SJSA1 (cell line): ENCODE measurements at regions not wholly inside any gene's neighbourhood (a gene's known extent, or its start where the extent isn't known, plus 50 kb on each side); places are given as distances from the start of the nearest gene placed in this dataset.
"Not testable (repeated sequence)": the region's sequence is repeated elsewhere in the genome, so short reads cannot be mapped to it uniquely, and the experiment has no call there.

Source experiments
- DNase-seq, 2 experiments: peaks; one replicate each; pipeline ENCODE4 v3.0.0-alpha.2; 2015 to 2020; ENCODE audit warnings: low spot score in 2 of 2, low read depth in 1 of 2
- H3K27ac ChIP-seq: fragments of 250-450 bp; sonication (Bioruptor Pico); 2 replicates; pipeline ENCODE4 v1.5.1; 2020; ENCODE audit warnings: mild to moderate bottlenecking, moderate library complexity
- H3K27me3 ChIP-seq: fragments of 250-450 bp; sonication (Bioruptor Pico); replicated peaks from 2 replicates; pipeline ENCODE4 v1.5.1; 2020; ENCODE audit warnings: mild to moderate bottlenecking, moderate library complexity
- H3K36me3 ChIP-seq: fragments of 250-450 bp; sonication (Bioruptor Pico); 2 replicates; pipeline ENCODE4 v1.5.1; 2020; ENCODE audit warnings: mild to moderate bottlenecking
- H3K4me1 ChIP-seq: fragments of 250-450 bp; sonication (Bioruptor Pico); replicated peaks from 2 replicates; pipeline ENCODE4 v1.6.1; 2021; ENCODE audit warnings: mild to moderate bottlenecking
- H3K4me3 ChIP-seq: fragments of 250-450 bp; sonication (Bioruptor Pico); 2 replicates; pipeline ENCODE4 v1.5.1; 2020; ENCODE audit warnings: mild to moderate bottlenecking
- H3K9me3 ChIP-seq: fragments of 250-450 bp; sonication (Bioruptor Pico); replicated peaks from 2 replicates; pipeline ENCODE4 v1.5.1; 2020; ENCODE audit warnings: mild to moderate bottlenecking

- Histone ChIP-seq H3K27me3 (no peaks in the 10 kb centered on the region), H3K9me3 (no peaks in the 10 kb centered on the region), H3K4me3 (no peak overlapping the region), H3K36me3 (no peaks in the 10 kb centered on the region), H3K4me1 (no peaks in the 10 kb centered on the region), H3K27ac (no peak overlapping the region)
- DNase-seq, result no peak
Measured at GRCh38 chrX:112457788-112458187, 221.9 kb downstream of the LHFPL1 start.

DNA sequence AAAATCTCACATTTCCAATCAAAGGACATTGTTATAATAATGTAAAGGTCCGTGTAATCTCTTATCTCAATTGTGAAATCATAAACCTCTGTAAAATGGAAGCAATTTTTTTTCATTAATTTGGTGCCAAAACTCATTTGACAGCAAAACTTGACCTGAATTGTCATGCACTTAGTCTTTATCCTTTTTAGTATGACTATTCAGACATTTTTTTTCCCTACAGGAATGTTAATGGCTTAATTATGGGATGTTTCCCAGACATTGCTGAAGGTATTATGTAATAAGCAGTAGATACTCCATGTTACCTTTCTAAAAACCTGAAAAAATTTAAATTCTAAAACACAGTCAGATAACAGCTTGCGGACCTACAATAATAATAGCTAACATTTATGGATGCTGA is 228.9 kb downstream of the LHFPL1 start:
- Histone ChIP-seq H3K9me3 (no peaks in the 10 kb centered on the region), H3K4me1 (no peaks in the 10 kb centered on the region), H3K27ac (no peak overlapping the region), H3K27me3 (no peaks in the 10 kb centered on the region), H3K36me3 (no peaks in the 10 kb centered on the region), H3K4me3 (no peak overlapping the region)
- DNase-seq, result no peak

GRCh38 chrX:112440277-112440676 is 239.5 kb downstream of the LHFPL1 start:
- Histone ChIP-seq H3K36me3 (no peaks in the 10 kb centered on the region), H3K4me1 (no peaks in the 10 kb centered on the region)

GRCh38 chrX:112424166-112424565 is 255.6 kb downstream of the LHFPL1 start:
- DNase-seq, result no peak
- H3K27me3 ChIP-seq, result no peaks in the 10 kb centered on the region
- H3K36me3 ChIP-seq, result no peaks in the 10 kb centered on the region
- no peaks in the 10 kb centered on the region for H3K4me1 ChIP-seq
- H3K9me3 ChIP-seq, result no peaks in the 10 kb centered on the region
- H3K27ac ChIP-seq, result no peak overlapping the region
- H3K4me3 ChIP-seq, result no peak overlapping the region

More at GRCh38 chrX:112440277-112440676, 239.5 kb downstream of the LHFPL1 start:
- H3K27me3 ChIP-seq, result no peaks in the 10 kb centered on the region
- no peak overlapping the region for H3K27ac ChIP-seq
- no peak for DNase-seq
- no peak overlapping the region for H3K4me3 ChIP-seq
- no peaks in the 10 kb centered on the region for H3K9me3 ChIP-seq

GRCh38 chrX:112391313-112391712 is 288.4 kb downstream of the LHFPL1 start:
- Histone ChIP-seq H3K9me3 (no peaks in the 10 kb centered on the region), H3K36me3 (no peaks in the 10 kb centered on the region), H3K4me1 (no peaks in the 10 kb centered on the region), H3K4me3 (no peak overlapping the region), H3K27me3 (no peaks in the 10 kb centered on the region), H3K27ac (no peak overlapping the region)
- no peak for DNase-seq

DNA sequence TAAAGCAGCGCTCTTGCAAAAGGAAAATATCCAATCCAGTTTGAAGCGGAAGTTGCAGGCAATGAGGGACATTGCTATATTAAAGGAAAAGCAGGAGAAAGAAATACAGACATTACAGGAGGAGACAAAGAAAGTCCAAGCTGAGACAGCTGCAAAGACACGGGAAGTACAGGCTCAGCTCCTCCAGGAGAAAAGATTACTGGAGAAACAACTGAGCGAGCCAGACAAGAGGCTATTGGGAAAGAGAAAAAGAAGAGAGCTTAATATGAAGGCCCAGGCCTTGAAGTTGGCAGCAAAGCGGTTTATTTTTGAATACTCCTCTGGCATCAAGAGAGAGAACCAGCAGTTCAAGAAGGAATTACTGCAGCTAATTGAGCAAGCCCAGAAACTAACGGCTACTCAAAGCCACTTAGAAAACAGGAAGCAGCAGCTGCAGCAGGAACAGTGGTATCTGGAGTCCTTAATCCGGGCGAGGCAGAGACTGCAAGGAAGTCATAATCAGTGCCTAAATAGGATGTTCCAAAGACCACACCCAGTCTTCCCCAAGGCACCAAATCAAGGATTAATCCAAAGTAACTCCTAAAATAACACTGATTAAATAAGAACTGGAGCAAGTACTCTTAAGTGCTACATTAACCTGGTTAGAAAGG is 298.0 kb downstream of the LHFPL1 start:
- not testable (repeated sequence) for H3K4me3 ChIP-seq, H3K9me3 ChIP-seq, H3K27me3 ChIP-seq, H3K36me3 ChIP-seq, H3K27ac ChIP-seq, H3K4me1 ChIP-seq, DNase-seq

DNA sequence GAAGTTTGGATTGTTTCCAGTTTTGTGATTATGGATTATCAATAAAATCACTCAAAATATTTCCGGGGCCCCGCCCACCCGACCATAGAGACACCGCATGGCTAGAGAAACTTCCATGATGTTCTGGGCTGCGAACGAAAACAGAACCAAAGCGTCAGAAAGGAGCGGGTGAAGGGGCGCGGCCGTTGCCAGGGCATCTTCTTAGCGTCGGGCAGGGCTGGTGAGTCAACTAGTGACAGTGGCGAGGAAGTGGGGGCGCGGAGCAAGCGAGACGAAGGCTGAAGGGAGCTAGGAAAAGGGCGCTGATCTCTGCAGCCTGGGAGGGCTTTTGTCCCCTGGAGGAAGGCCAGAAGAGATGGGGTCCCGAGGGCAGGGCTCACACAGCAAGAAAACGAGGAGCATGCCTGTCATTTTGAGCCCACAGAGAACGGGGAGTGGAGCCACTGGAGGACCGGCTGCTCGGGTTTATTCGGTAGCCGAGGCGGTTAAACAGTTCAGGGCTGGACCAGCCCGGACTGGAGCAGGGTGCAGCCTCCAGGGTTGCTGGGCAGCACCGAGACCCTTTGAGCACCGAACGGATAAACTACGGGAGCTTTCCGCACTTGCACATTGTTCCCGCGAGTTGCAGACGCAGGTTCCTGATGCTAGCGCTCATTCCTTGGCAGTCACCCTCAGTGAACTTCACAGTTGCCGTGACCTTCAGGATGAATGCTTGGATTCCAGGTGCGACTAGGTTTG is 298.1 kb upstream of the TRPC5 start:
- H3K27me3 ChIP-seq, result no peaks in the 10 kb centered on the region
- H3K36me3 ChIP-seq, result no peaks in the 10 kb centered on the region
- no peak for DNase-seq
- no peaks in the 10 kb centered on the region for H3K4me1 ChIP-seq
- H3K4me3 ChIP-seq, result no peak overlapping the region
- no peak overlapping the region for H3K27ac ChIP-seq
- no peaks in the 10 kb centered on the region for H3K9me3 ChIP-seq

GRCh38 chrX:112377481-112377880 is 294.9 kb upstream of the TRPC5 start:
- Histone ChIP-seq H3K27me3 (no peaks in the 10 kb centered on the region), H3K4me1 (no peaks in the 10 kb centered on the region), H3K36me3 (no peaks in the 10 kb centered on the region), H3K4me3 (no peak overlapping the region), H3K9me3 (no peaks in the 10 kb centered on the region), H3K27ac (no peak overlapping the region)
- no peak for DNase-seq

DNA sequence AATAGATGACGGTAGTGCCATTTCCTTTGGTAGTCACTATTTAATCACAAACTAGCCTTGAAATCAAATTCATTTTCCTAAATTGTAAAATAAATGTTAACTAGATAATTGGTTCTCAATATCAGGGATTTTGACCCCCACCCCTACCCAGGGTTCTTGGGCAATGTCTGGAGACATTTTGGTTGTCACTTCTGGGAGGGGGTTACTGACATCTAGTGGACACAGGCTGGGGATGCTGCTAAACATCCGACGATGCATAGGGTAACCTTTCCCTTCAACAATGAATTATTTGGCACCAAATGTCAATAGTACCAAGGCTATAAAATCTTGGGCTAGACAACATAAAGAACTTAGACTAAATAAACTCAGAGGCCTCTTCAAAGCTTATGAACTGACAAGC is 285.8 kb upstream of the TRPC5 start:
- no peak for DNase-seq
- H3K4me3 ChIP-seq, result no peak overlapping the region
- H3K4me1 ChIP-seq, result no peaks in the 10 kb centered on the region
- H3K36me3 ChIP-seq, result no peaks in the 10 kb centered on the region
- no peak overlapping the region for H3K27ac ChIP-seq
- H3K9me3 ChIP-seq, result no peaks in the 10 kb centered on the region
- H3K27me3 ChIP-seq, result no peaks in the 10 kb centered on the region

GRCh38 chrX:112367065-112367464 is 284.5 kb upstream of the TRPC5 start:
- Histone ChIP-seq H3K9me3 (no peaks in the 10 kb centered on the region), H3K36me3 (no peaks in the 10 kb centered on the region), H3K27ac (no peak overlapping the region), H3K4me1 (no peaks in the 10 kb centered on the region), H3K27me3 (no peaks in the 10 kb centered on the region), H3K4me3 (no peak overlapping the region)
- DNase-seq, result no peak

- no peak for DNase-seq
- Histone ChIP-seq H3K9me3 (no peaks in the 10 kb centered on the region), H3K4me1 (no peaks in the 10 kb centered on the region), H3K36me3 (no peaks in the 10 kb centered on the region), H3K27ac (no peak overlapping the region), H3K27me3 (no peaks in the 10 kb centered on the region), H3K4me3 (no peak overlapping the region)
Measured at GRCh38 chrX:112359906-112360305, 277.3 kb upstream of the TRPC5 start.

GRCh38 chrX:112355931-112356330 is 273.4 kb upstream of the TRPC5 start:
- H3K4me3 ChIP-seq, result no peak overlapping the region
- H3K4me1 ChIP-seq, result no peaks in the 10 kb centered on the region
- no peaks in the 10 kb centered on the region for H3K27me3 ChIP-seq
- no peak for DNase-seq
- H3K27ac ChIP-seq, result no peak overlapping the region
- no peaks in the 10 kb centered on the region for H3K9me3 ChIP-seq
- H3K36me3 ChIP-seq, result no peaks in the 10 kb centered on the region

- H3K27me3 ChIP-seq, result no peaks in the 10 kb centered on the region
- H3K27ac ChIP-seq, result no peak overlapping the region
- no peaks in the 10 kb centered on the region for H3K36me3 ChIP-seq
- H3K4me3 ChIP-seq, result no peak overlapping the region
- H3K9me3 ChIP-seq, result no peaks in the 10 kb centered on the region
- DNase-seq, result no peak
- no peaks in the 10 kb centered on the region for H3K4me1 ChIP-seq
Measured at GRCh38 chrX:112341598-112341997, 259.0 kb upstream of the TRPC5 start.

- H3K27me3 ChIP-seq, result no peaks in the 10 kb centered on the region
- no peak overlapping the region for H3K27ac ChIP-seq
- no peaks in the 10 kb centered on the region for H3K4me1 ChIP-seq
- H3K9me3 ChIP-seq, result no peaks in the 10 kb centered on the region
- H3K4me3 ChIP-seq, result no peak overlapping the region
- DNase-seq, result no peak
- H3K36me3 ChIP-seq, result no peaks in the 10 kb centered on the region
Measured at GRCh38 chrX:112313201-112313600, 230.6 kb upstream of the TRPC5 start.

DNA sequence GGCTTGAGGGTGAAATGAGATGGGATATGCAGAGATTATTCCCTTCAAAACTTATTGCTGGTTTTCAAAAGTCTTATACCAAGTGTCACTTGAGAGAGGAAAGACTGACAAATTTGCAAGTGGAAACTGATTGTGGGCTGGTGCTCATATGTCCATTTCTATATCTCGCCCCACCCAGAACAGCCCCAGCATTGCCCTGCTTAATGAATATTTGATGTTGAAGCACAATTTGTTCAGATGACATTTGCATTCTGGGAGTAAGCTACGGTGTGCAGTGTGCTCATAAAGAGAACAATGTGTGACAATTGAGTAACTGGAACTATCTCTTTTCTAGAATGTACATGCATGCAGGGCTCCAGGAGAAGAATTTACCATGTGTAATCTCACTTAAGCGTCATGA is 223.5 kb upstream of the TRPC5 start:
- DNase-seq, result no peak
- Histone ChIP-seq H3K4me3 (no peak overlapping the region), H3K27me3 (no peaks in the 10 kb centered on the region), H3K4me1 (no peaks in the 10 kb centered on the region), H3K27ac (no peak overlapping the region), H3K9me3 (no peaks in the 10 kb centered on the region), H3K36me3 (no peaks in the 10 kb centered on the region)
